CD4-positive, alpha-beta T cell (primary cell): ENCODE measurements at regions not wholly inside any gene's neighbourhood (a gene's known extent, or its start where the extent isn't known, plus 50 kb on each side); places are given as distances from the start of the nearest gene placed in this dataset.
"Not testable (repeated sequence)": the region's sequence is repeated elsewhere in the genome, so short reads cannot be mapped to it uniquely, and the experiment has no call there.

ENCODE experiments used
- ATAC-seq: fragments of 200-7000 bp; cut with Tn5 transposase; one replicate; pipeline ENCODE4 v1.10.0; 2022; ENCODE audit warnings: mild to moderate bottlenecking; ENCODE audit not compliant: poor library complexity
- CTCF ChIA-PET: fragments of 350-600 bp; sonication (Branson Sonifier 250); formaldehyde crosslinking; loops from one replicate; lab custom pipeline; 2021; ENCODE audit warnings: antibody characterized with exemption, inconsistent platforms; lab: Charles Lee
- POLR2A ChIA-PET: fragments of 350-600 bp; sonication (Branson Sonifier 250); formaldehyde crosslinking; loops from one replicate; lab custom pipeline; 2021; ENCODE audit warnings: antibody characterized with exemption, inconsistent platforms; lab: Charles Lee
- DNase-seq, 14 experiments: peaks; one replicate each; pipeline ENCODE4 v3.0.0-alpha.2; 2013 to 2020; ENCODE audit warnings: mixed read lengths in 2 of 14
- H3K27ac ChIP-seq, 2 donors: one replicate each; pipeline versions ENCODE4 v1.5.1 to v1.7.0; 2013; ENCODE audit warnings: low read length in 2 of 2, low read depth in 1 of 2, mild to moderate bottlenecking in 1 of 2
- H3K27me3 ChIP-seq, 2 experiments: 1 replicate in 1 of 2; 2 replicates in 1 of 2; pipeline versions ENCODE4 v1.6.1 to v1.7.0; 2013; ENCODE audit warnings: low read length in 2 of 2, control low read depth in 1 of 2, mild to moderate bottlenecking in 1 of 2, moderate library complexity in 1 of 2; ENCODE audit not compliant: insufficient read depth in 2 of 2, control insufficient read depth in 1 of 2
- H3K36me3 ChIP-seq: one replicate; pipeline ENCODE4 v1.6.1; 2013; ENCODE audit warnings: low read length, control low read depth; ENCODE audit not compliant: insufficient read depth
- H3K4me1 ChIP-seq: one replicate; pipeline ENCODE4 v1.6.1; 2013; ENCODE audit warnings: low read length, control low read depth; ENCODE audit not compliant: insufficient read depth
- H3K4me3 ChIP-seq: one replicate; pipeline ENCODE4 v1.5.1; 2013; ENCODE audit warnings: mild to moderate bottlenecking, low read length, moderate library complexity
- H3K9me3 ChIP-seq, 2 experiments: 1 replicate in 1 of 2; 2 replicates in 1 of 2; pipeline versions ENCODE4 v1.6.1 to v1.7.0; 2013; ENCODE audit warnings: low read length in 2 of 2, mild to moderate bottlenecking in 2 of 2, control low read depth in 1 of 2, moderate library complexity in 1 of 2; ENCODE audit not compliant: control insufficient read depth in 1 of 2, insufficient read depth in 1 of 2
- H3K27ac Mint-ChIP-seq: one replicate; pipeline ENCODE4 v1.8.0; 2020; ENCODE audit warnings: mixed read lengths
- H3K27me3 Mint-ChIP-seq: one replicate; pipeline ENCODE4 v1.8.0; 2021; ENCODE audit warnings: mixed read lengths
- H3K36me3 Mint-ChIP-seq: one replicate; pipeline ENCODE4 v1.8.0; 2021; ENCODE audit warnings: low read depth, mixed read lengths
- H3K4me1 Mint-ChIP-seq: one replicate; pipeline ENCODE4 v1.8.0; 2021; ENCODE audit warnings: low read depth, mixed read lengths
- H3K4me3 Mint-ChIP-seq: one replicate; pipeline ENCODE4 v1.8.0; 2020; ENCODE audit warnings: mild to moderate bottlenecking, mixed read lengths
- H3K9me3 Mint-ChIP-seq: one replicate; pipeline ENCODE4 v1.8.0; 2020; ENCODE audit warnings: mixed read lengths
- CTCF ChIP-seq: fragments of 200-600 bp; IDR thresholded peaks from one replicate; pipeline ENCODE4 v1.8.0; 2022; ENCODE audit warnings: antibody characterized with exemption, mild to moderate bottlenecking
- intact Hi-C, 2 experiments: fragments of 100-400 bp; cut with DNase I in 1 of 2; cut with micrococcal nuclease in 1 of 2; formaldehyde crosslinking; loops; one replicate each; pipeline versions ENCODE4 v1.15.1 to v1.9.0; 2023 to 2025; cut with DNase I, micrococcal nuclease

GRCh38 chrX:137118536-137118935 is 84.7 kb upstream of the GPR101 start:
- ATAC-seq, result no peak
- intact Hi-C loops, result no loop called here
- no peaks in the 10 kb centered on the region for H3K9me3 Mint-ChIP-seq

GRCh38 chrX:137118136-137118535 is 84.3 kb upstream of the GPR101 start:
- ChIA-PET CTCF (no interaction called here), POLR2A (no interaction called here)
- Histone ChIP-seq H3K9me3 (peaks cover 0 to 7% of the 10 kb centered on the region in 2 experiments), H3K27ac (no peak overlapping the region), H3K27me3 (peaks cover 0 to 4% of the 10 kb centered on the region in 2 experiments), H3K4me3 (no peak overlapping the region), H3K36me3 (no peaks in the 10 kb centered on the region), H3K4me1 (no peaks in the 10 kb centered on the region)
- ATAC-seq (no peak), DNase-seq (no peak)
- H3K9me3 Mint-ChIP-seq, result no peaks in the 10 kb centered on the region
- TF ChIP-seq CTCF, result no peak
- no peaks in the 10 kb centered on the region for H3K4me1 Mint-ChIP-seq
- no peak overlapping the region for H3K27ac Mint-ChIP-seq
- H3K36me3 Mint-ChIP-seq, result no peaks in the 10 kb centered on the region
- intact Hi-C loops, result no loop called here
- H3K4me3 Mint-ChIP-seq, result no peak overlapping the region
- peaks cover 27% of the 10 kb centered on the region for H3K27me3 Mint-ChIP-seq

More at GRCh38 chrX:137118536-137118935, 84.7 kb upstream of the GPR101 start:
- H3K4me3 Mint-ChIP-seq, result no peak overlapping the region
- Histone ChIP-seq H3K27ac (no peak overlapping the region), H3K36me3 (no peaks in the 10 kb centered on the region), H3K4me1 (no peaks in the 10 kb centered on the region), H3K27me3 (peaks cover 0 to 4% of the 10 kb centered on the region in 2 experiments), H3K9me3 (peaks cover 0 to 7% of the 10 kb centered on the region in 2 experiments), H3K4me3 (no peak overlapping the region)
- ChIA-PET CTCF (no interaction called here), POLR2A (no interaction called here)
- H3K27ac Mint-ChIP-seq, result no peak overlapping the region
- no peaks in the 10 kb centered on the region for H3K36me3 Mint-ChIP-seq
- no peak for TF ChIP-seq CTCF
- no peaks in the 10 kb centered on the region for H3K4me1 Mint-ChIP-seq
- peaks cover 27% of the 10 kb centered on the region for H3K27me3 Mint-ChIP-seq
- no peak for DNase-seq

GRCh38 chrX:137107877-137108276 is 74.1 kb upstream of the GPR101 start:
- POLR2A ChIA-PET, H3K4me3 ChIP-seq, H3K27me3 ChIP-seq, CTCF ChIA-PET, H3K27ac ChIP-seq, H3K4me1 Mint-ChIP-seq, H3K9me3 Mint-ChIP-seq, H3K27ac Mint-ChIP-seq, H3K36me3 Mint-ChIP-seq, H3K27me3 Mint-ChIP-seq, DNase-seq, H3K36me3 ChIP-seq, H3K4me1 ChIP-seq, intact Hi-C loops, H3K4me3 Mint-ChIP-seq, ATAC-seq, H3K9me3 ChIP-seq: not testable (repeated sequence)

- H3K27ac ChIP-seq, result no peak overlapping the region
- no peaks in the 10 kb centered on the region for H3K9me3 ChIP-seq
- no peaks in the 10 kb centered on the region for H3K27me3 ChIP-seq
- H3K36me3 ChIP-seq, result no peaks in the 10 kb centered on the region
- H3K27ac Mint-ChIP-seq, result no peak overlapping the region
- no peaks in the 10 kb centered on the region for H3K4me1 Mint-ChIP-seq
- no peak for TF ChIP-seq CTCF
- no peak for ATAC-seq
- ChIA-PET POLR2A (no interaction called here), CTCF (no interaction called here)
- peaks cover 10% of the 10 kb centered on the region for H3K27me3 Mint-ChIP-seq
- no peaks in the 10 kb centered on the region for H3K4me1 ChIP-seq
- peaks cover 3% of the 10 kb centered on the region for H3K9me3 Mint-ChIP-seq
- no peaks in the 10 kb centered on the region for H3K36me3 Mint-ChIP-seq
- no peak overlapping the region for H3K4me3 ChIP-seq
- no peak for DNase-seq
- no peak overlapping the region for H3K4me3 Mint-ChIP-seq
- intact Hi-C loops, result no loop called here
Observed at GRCh38 chrX:137101273-137101990, 67.6 kb upstream of the GPR101 start.
